Tongue (tissue), 1 donor: ENCODE measurements at regions not wholly inside any gene's neighbourhood (a gene's known extent, or its start where the extent isn't known, plus 50 kb on each side); places are given as distances from the start of the nearest gene placed in this dataset.

Source experiments
- DNase-seq: peaks from one replicate; pipeline ENCODE4 v3.0.0-alpha.2; 2015

DNA sequence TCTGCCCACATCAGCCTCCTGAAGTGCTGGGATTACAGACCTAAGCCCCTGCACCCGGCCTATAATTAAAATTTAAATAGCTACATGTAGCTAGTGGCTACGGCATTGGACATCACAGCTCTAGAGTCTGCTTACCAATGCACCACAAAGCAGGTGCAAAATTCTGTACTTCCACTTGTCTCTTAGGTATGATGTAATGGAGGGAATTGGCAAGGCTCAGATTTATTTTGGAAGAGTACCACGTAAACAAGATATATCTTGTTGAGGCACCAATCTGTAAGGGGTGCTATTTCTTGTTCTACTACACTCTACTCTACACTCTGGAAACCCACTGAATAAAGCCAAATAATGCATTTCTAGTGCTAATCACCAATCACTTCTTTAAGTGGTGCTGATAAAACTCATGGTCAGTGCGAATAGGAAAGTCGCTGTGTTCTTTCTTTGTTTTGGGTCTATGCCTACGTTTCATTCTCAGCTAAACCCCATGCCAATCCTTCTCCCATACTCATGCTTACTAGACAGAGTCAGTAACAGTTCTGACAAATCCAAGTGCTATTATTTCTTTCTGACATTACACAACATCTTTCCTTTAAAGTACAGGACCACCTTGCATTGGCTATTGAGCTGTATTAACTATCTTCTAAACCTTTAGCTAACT is 92.3 kb downstream of the GC start:
- DNase-seq: no peak

DNA sequence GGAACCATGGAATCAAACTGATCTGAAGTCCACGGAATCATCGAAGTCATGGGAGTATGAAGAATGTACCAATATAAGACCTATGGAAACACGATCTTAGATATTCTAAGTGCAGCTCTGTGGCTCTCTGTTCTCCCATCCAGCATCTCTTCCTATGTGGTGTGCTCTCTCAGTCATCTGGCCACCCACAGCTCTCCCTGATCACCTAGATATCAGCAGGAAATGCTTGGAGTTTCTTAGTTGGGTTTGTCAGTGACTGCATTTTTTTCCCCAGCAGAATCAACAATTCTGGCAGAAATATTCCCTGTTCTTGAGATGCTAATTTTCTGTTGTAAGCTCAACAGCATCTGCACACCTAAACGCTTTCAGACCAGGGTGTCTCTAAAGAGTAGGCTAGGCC is 94.1 kb downstream of the GC start:
- no peak for DNase-seq

DNA sequence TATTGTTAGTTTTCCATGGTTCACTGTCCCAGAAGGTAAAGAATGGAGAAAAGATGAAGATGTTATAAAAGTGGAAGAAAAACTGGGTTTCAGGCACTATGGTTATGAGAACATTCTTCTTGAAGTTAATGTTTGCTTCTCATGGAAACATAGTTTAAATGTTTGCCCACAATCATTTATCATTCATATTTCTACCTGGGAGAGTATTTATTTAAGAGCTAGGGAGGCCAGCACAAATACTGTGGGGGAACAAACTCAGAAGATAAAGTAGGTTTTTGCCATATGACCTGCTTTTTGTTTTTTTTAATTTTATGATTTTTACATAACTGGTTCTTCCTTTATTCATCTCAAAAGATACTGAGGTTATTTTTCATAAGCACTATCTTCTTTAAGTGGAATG is 96.8 kb downstream of the GC start:
- no peak for DNase-seq

DNA sequence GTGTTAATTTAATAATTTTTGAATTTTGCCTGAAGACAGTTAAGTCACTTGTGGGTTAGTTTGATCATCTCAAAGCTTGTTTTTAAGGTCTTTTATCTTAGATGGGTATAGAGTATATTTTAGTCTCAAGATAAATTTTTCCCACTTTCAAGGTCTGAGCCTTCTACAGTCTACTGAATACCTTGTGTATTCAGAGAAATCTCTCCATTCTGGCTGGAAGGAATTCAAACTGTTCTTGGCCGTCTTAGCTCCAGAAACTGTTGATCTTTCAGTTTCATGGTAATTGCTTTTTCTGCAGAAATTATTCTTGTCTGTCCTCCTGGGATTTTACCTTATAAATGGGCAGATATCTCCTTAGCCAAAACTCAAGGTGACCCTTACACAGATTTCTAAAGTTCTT is 97.9 kb downstream of the GC start:
- DNase-seq: no peak

DNA sequence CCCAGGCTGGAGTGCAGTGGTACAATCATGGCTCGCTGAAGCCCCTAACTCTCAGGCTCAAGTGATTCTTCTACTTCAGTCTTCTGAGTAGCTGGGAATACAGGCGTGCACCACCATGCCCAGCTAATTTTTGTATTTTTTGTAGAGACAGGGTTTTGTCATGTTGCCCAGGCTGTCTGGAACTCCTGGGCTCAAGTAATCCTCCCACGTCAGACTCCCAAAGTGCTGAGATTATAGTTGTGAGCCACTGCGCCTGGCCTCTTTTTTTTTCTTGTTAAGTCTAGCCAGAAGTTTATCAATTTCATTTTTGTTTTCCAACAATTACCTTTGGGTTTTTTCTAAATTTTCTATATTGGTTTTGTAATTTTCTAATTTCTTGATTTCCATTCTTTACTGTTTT is 100.6 kb downstream of the GC start:
- no peak for DNase-seq

DNA sequence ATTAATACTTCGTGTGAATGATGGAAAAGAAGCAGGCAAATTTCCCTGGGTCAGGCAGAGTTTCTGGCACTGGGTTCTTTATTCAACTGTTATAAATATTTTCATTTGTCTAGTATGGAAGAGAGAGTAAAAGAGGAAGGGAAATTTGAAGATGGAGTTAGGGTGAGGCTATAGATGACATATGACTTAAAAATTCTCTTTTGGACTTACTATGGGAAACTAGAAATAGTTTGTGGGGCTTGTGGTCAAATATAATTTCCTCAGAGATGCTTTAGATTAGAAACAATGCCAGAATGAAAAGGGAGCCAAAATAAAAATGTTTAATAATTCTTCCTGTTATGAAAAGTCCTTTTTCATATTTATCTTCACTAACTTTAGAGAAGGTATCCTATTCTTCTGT is 103.2 kb downstream of the GC start:
- DNase-seq: no peak

DNA sequence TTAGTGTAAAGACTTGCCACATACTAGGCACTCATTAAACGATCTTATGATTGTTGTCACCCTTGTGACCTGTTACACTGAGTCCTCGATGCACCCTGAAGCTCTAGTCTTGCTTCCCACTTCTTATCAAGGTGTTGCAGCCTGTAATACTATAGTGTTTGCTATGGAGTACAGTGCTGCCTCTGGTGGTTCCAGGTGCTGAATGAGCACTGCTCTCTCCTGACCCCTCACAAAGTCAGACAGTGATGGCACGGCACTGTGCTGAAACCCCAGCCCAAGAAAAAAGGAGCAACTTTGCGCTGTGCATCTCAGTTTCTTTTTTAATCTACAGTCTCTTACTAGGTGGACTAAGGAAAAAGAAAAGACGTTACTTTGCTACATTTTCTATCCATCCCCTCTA is 106.3 kb downstream of the GC start:
- no peak for DNase-seq

DNA sequence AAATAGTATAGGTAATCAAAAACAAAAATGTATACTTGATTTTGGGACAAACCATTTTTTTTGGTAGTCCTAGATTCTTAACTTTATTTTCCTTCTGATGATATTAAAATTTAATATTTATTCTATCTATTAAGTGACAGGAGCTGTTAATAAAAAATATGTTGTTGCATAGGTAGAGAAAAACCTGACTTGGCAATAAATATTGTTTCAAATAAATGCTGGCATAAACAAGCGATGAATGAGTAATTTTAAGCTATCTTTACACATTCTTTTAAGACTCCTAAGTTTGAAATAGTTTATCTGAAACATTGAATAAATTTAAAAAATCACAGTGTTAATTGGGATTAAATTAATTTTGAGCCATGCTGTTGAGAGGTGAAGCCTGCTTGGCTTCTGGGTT is 114.6 kb downstream of the GC start:
- DNase-seq: no peak

DNA sequence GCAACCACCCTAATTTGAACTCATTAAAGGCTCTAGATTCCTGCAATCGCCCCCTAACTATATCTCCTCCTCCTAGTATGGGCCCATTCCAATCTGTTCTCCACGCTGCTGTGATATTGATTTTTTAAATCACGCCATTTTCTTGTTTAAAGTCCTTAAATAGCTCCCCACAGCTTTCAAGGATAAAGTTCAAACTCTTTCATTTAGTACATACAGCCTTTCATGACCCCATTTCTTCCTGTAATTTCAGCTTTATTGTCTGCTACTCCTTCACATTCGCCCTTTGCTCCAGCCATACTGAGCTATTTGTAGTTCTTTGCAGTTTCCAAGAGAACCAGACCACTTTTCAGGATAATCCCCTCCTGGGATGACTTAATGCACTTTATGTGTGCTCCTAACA is 118.5 kb downstream of the GC start:
- no peak for DNase-seq

DNA sequence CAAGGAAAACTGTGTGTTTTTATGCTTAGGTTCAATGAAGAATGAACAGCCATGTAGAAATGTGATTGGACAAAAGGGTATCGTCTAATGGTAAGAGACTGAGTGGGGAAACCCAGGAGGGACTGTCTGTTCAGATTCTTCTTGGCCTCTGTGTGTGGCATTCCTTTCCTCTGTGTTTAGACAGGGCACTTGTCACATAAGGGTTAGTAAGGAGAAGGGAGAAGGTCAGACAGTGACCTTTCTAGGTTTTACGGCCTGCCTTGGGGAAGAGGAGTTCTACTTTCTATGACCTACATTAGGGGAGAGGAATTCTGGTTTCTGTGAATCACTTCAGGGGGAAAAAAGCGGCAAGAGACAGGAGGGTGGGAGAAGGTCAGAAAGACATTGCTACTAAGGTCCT is 119.5 kb downstream of the GC start:
- no peak for DNase-seq

DNA sequence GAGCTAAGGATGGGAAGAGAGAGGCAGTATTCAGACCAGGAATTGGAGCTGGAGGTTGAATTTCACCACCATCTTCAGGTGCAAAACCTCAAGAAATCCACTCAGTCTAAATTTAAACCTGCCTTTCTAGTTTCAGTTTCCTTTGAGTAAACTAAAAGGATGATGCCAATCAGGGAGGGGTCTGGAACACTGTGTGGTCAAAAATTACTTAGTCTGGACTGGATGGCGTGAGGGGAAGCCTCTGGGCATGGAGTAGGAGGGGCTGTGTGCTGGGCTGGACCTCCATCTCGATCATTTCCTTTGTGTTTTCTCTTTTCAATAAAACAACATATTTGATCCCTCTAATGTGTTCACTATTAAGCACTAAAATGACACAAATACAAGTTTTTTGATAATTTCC is 120.1 kb downstream of the GC start:
- DNase-seq: no peak

DNA sequence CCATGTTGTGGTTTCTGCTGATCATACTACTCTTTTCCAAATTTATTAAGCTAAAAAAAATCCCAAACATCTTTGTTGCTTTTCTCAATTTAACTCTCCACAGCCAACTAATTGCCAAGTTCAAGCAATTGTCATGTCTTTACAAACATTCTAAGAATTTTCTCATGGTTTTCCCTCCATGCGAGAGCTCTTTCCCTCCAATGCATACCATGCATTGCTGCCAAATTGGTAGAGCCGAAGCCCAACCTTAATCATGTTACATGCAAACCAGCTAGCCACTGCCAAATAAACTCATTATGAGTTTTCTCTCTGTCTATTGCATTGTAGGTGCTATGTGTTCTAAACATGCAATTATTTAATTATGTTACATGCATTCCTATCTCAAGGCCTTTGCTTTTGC is 123.9 kb downstream of the GC start:
- no peak for DNase-seq

DNA sequence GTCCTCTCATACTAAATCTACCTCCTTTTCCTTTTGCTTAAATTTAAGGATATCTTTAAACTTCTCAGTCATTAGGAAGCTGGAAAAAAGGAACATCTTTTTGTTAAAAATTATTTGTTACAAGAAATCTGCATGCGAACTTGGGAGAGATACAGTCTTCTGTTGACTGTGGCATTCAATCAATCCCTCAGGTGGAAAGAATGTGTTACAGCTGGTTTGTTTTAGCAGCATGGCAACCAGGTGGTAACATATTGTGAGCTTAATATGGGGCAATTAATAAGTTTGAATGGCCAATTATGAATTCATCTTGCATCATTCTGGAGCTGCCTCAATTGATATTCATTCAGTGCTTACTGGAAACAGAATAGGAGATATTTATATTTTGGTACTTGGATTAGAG is 135.0 kb downstream of the GC start:
- no peak for DNase-seq

DNA sequence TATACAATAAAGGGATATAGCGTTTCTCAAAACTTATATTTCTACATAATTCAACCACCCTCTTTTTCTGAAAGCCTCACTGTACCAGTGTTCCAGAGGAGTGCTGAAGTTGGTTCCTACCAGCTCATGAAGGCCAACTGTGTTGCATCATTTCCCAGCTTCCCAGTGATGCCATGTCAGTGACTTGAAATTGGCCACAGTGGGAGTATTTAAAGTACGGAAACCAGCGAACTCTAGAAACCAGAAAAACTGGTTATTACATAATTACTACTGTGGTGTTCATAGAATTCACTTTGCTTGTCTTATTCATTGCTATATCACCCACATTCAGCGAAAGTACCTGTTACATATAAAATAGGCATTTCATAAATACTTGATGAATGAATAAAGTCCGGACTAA is 135.4 kb downstream of the GC start:
- DNase-seq: no peak

DNA sequence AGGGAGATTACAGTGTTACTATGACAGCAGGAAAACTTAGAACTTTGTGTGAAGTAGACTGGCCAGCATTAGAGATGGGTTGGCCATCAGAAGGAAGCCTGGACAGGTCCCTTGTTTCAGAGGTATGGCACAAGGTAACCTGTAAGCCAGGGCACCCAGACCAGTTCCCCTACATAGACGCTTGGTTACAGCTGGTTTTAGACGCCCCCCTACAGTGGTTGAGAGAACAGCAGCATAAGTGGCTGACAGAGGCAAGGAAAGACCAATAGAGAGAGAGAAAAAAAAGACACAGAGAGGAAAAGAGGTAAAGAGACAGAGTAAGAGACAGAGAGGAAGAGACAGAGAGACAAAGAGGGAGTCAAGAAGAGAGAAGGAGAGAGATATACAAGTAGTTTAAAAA is 144.5 kb downstream of the GC start:
- no peak for DNase-seq

DNA sequence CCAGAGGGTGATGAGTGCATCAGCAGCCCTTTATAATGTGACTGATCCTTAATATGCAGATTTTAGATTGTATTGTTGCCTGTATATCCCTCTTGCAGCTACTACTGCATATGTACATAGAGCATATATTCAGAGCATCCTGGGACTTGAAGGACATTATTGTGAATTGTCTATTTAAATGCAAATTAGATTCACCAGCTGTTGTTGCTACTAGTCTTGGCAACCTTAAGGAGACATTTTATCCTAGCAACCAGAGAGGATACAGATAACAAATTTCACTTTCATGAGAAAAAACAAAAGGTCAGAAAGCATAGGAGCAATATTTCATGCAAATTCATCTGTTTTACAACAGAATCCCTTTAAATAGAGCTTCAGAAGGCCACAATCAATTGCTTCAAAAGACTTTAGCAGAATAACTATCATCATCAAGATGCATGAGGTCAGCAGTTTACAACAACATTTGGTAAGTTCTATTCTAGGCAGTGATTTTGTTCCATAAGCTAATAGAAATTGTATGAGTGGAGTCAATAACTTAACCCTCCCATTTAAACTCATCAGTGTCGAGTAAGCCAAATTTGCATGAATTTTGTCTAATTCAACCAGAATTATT is 148.6 kb downstream of the GC start:
- DNase-seq: peak; percentile 7

DNA sequence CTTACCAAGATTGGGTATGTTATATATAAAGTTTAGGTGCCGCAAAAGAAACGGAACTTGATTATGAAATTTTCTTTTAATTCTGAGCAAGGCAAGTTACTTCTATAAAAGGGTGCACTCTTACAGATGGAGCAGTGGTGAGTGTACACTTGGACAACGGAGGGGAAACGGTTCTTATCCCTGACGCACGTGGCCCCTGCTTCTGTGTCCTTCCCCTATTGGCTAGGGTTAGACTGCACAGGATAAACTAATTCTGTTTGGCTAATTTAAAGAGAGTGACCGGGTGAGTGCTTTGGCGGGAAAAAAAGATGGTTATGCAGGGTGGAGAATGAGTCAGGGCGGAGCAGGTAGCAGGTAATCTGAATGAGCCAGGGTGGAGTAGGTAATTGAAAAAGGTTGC is 149.5 kb downstream of the GC start:
- DNase-seq: no peak

DNA sequence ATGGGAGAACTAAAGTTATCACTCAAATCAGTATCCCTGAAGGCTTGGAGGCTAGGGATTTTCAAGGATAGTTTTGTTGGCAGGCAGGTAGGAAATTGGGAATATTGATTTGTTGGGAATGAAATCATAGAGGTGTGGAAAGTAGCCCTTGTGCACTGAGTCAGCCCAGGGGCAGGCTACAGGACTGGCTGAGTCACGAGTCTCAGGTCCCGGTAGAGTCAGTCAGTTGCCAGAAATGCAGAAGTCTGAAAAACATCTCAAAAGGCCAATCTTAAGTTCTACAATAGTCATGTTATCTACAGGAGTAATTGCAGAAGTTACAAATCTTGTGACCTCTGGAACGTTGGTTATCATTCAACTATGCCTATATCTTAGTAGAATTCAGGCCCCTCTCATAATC is 153.1 kb downstream of the GC start:
- no peak for DNase-seq

DNA sequence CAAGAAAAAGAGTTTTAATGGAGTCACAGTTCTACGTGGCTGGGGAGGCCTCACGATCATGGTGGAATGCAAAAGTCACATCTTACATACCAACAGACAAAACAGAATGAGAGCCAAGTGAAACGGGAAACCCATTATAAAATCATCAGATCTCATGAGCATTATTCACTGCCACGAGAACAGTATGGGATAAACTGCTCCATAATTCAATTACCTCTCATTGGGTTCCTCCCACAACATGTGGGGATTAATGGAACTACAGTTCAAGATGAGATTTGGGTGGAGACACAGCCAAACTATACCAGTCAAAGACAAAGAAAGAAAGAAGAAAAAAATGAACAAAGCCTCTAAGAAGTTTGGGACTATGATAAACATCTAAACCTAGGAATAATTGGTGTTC is 158.9 kb downstream of the GC start:
- DNase-seq: no peak
